Gastrocnemius medialis (tissue), 4 donors: ENCODE measurements at regions not wholly inside any gene's neighbourhood (a gene's known extent, or its start where the extent isn't known, plus 50 kb on each side); places are given as distances from the start of the nearest gene placed in this dataset.

ENCODE experiments used
- ATAC-seq, 2 donors: fragments of 150-250 bp; one replicate each; pipeline ENCODE4 v1.9.1; 2016
- DNase-seq, 2 donors: peaks; one replicate each; pipeline ENCODE4 v3.0.0-alpha.2; 2019
- H3K27ac ChIP-seq, 4 donors: fragments of 200-600 bp; sonication (generic); 1 replicate in 1 of 4; 2 replicates in 3 of 4; pipeline ENCODE4 v1.5.1; 2016 to 2018; ENCODE audit warnings: mild to moderate bottlenecking in 2 of 4, moderate library complexity in 1 of 4
- H3K27me3 ChIP-seq, 3 donors: fragments of 200-600 bp; sonication (generic) in 2 of 3; 1 replicate in 1 of 3; 2 replicates in 2 of 3; pipeline versions ENCODE4 v1.5.1 to v1.6.0; 2016 to 2019; ENCODE audit warnings: mild to moderate bottlenecking in 1 of 3, moderate library complexity in 1 of 3
- H3K36me3 ChIP-seq, 2 donors: fragments of 200-600 bp; sonication (generic) in 1 of 2; one replicate each; pipeline ENCODE4 v1.5.1; 2017 to 2018
- H3K4me1 ChIP-seq, 2 donors: fragments of 200-600 bp; sonication (generic) in 1 of 2; one replicate each; pipeline ENCODE4 v1.5.1; 2016 to 2017; ENCODE audit warnings: mild to moderate bottlenecking in 2 of 2
- H3K4me3 ChIP-seq, 4 donors: fragments of 200-600 bp; sonication (generic) in 3 of 4; 1 replicate in 1 of 4; 2 replicates in 3 of 4; pipeline ENCODE4 v1.5.1; 2016 to 2019; ENCODE audit warnings: mild to moderate bottlenecking in 2 of 4
- H3K9me3 ChIP-seq, 3 donors: fragments of 200-600 bp; sonication (generic) in 2 of 3; 1 replicate in 1 of 3; 2 replicates in 2 of 3; pipeline ENCODE4 v1.5.1; 2016 to 2019
- POLR2A ChIP-seq, 2 donors: fragments of 450-650 bp; IDR thresholded peaks; one replicate each; pipeline ENCODE4 v1.6.1; 2017; ENCODE audit warnings: antibody characterized with exemption in 2 of 2, mild to moderate bottlenecking in 2 of 2, moderate library complexity in 2 of 2
- in situ Hi-C, 4 donors: fragments of 200-750 bp; cut with MboI; loops; one replicate each; pipeline versions ENCODE4 v1.15.0 to v1.8.0; 2017; ENCODE audit warnings: low sequenced_read_pairs in 4 of 4
- intact Hi-C: fragments of 100-400 bp; cut with DNase I; formaldehyde crosslinking; loops from one replicate; pipeline ENCODE4 v1.15.1; 2023; ENCODE audit warnings: low total_unique reads
- TF ChIP-seq, protein P1 (sequence below), 5 experiments: fragments of 450-650 bp in 3 of 5; fragments of 200-600 bp in 2 of 5; sonication (generic) in 2 of 5; IDR thresholded peaks in 4 of 5; conservative IDR thresholded peaks in 1 of 5; 1 replicate in 4 of 5; 2 replicates in 1 of 5; pipeline ENCODE4 v1.5.1; 2016 to 2019; ENCODE audit warnings: antibody characterized with exemption in 5 of 5, mild to moderate bottlenecking in 3 of 5, moderate library complexity in 3 of 5

DNA sequence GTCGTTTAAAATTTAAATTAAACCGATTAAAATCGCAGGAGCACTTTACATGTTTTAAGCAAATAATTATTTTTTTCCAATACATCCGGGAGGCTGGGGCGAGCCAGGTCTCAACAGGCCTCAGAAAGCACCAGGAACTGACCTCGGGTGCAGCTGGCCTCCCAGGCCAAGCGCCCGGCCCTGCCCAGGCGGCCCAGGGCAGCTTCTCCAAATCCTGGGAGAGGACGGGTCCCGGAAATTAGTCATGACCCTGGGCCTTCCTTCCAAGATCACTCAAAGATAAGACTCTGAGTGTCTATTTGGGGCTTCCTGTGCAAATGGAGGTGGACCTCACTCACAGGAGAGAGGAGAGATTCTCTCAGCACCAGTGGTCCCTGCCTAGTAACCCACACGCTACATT is 177.1 kb downstream of the BCL11B start:
- H3K9me3 ChIP-seq: no peaks in the 10 kb centered on the region
- no peaks in the 10 kb centered on the region for H3K27me3 ChIP-seq
- in situ Hi-C loops (no loop called here), intact Hi-C loops (no loop called here)
- H3K4me1 ChIP-seq: no peaks in the 10 kb centered on the region
- H3K36me3 ChIP-seq: no peaks in the 10 kb centered on the region
- ATAC-seq: no peak
- no peak for DNase-seq
- H3K27ac ChIP-seq: no peak overlapping the region
- TF ChIP-seq, protein P1, sequence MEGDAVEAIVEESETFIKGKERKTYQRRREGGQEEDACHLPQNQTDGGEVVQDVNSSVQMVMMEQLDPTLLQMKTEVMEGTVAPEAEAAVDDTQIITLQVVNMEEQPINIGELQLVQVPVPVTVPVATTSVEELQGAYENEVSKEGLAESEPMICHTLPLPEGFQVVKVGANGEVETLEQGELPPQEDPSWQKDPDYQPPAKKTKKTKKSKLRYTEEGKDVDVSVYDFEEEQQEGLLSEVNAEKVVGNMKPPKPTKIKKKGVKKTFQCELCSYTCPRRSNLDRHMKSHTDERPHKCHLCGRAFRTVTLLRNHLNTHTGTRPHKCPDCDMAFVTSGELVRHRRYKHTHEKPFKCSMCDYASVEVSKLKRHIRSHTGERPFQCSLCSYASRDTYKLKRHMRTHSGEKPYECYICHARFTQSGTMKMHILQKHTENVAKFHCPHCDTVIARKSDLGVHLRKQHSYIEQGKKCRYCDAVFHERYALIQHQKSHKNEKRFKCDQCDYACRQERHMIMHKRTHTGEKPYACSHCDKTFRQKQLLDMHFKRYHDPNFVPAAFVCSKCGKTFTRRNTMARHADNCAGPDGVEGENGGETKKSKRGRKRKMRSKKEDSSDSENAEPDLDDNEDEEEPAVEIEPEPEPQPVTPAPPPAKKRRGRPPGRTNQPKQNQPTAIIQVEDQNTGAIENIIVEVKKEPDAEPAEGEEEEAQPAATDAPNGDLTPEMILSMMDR (IDR thresholded peaks at IDR 0.05 in 4 of 5, conservative IDR thresholded peaks at IDR 0.05 in 1 of 5): no peak
- no peak for TF ChIP-seq POLR2A (IDR thresholded peaks at IDR 0.05)
- no peak overlapping the region for H3K4me3 ChIP-seq

DNA sequence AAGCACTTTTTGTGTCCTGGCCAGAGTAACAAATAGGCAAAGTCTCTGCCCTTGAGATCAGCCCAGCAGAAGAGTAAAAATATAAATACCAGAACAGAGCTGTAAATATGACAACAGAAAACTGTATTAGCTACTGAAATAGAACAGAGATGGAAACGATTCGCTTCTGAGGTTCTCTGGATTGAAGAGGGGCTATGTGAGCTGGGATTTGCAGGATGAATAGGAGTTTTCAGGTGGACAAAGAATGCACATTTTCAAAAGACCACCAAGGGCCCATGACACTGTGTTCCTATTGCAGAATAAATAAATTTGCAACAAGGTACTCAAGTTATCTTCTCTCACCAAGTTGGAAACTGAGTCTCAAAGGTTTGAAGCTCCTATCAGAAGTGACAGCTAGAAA is 176.6 kb downstream of the BCL11B start:
- H3K27me3 ChIP-seq: no peaks in the 10 kb centered on the region
- TF ChIP-seq POLR2A (IDR thresholded peaks at IDR 0.05): no peak
- TF ChIP-seq, protein P1 (IDR thresholded peaks at IDR 0.05 in 4 of 5, conservative IDR thresholded peaks at IDR 0.05 in 1 of 5): no peak
- no peaks in the 10 kb centered on the region for H3K9me3 ChIP-seq
- no peak overlapping the region for H3K27ac ChIP-seq
- in situ Hi-C loops: no loop called here
- no peaks in the 10 kb centered on the region for H3K4me1 ChIP-seq
- no peak for DNase-seq
- no peaks in the 10 kb centered on the region for H3K36me3 ChIP-seq
- intact Hi-C loops: no loop called here
- H3K4me3 ChIP-seq: no peak overlapping the region
- no peak for ATAC-seq

DNA sequence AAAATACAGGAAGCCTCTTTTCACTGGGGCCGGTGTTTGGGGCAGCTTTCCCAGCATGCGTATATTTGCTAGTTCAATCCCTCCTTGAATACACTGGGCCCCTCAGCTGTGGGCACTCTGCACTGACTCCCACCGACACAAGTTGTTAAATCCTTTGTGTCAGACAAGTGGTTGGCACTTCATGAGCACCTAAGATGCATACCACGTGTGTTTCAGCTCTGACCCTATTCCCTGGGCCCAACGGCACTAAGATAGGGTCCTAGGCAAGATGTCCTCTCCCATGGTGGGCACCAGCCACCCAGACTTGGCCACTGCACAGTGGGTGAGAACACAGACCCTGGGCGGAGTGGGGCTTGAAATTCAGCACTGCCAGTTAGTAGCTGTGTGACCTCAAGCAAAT is 173.8 kb downstream of the BCL11B start:
- H3K27me3 ChIP-seq: no peaks in the 10 kb centered on the region
- in situ Hi-C loops (no loop called here), intact Hi-C loops (no loop called here)
- no peak overlapping the region for H3K27ac ChIP-seq
- no peaks in the 10 kb centered on the region for H3K9me3 ChIP-seq
- DNase-seq (no peak), ATAC-seq (no peak)
- no peak overlapping the region for H3K4me3 ChIP-seq
- H3K36me3 ChIP-seq: no peaks in the 10 kb centered on the region
- no peaks in the 10 kb centered on the region for H3K4me1 ChIP-seq
- TF ChIP-seq, protein P1 (IDR thresholded peaks at IDR 0.05 in 4 of 5, conservative IDR thresholded peaks at IDR 0.05 in 1 of 5): no peak
- no peak for TF ChIP-seq POLR2A (IDR thresholded peaks at IDR 0.05)

DNA sequence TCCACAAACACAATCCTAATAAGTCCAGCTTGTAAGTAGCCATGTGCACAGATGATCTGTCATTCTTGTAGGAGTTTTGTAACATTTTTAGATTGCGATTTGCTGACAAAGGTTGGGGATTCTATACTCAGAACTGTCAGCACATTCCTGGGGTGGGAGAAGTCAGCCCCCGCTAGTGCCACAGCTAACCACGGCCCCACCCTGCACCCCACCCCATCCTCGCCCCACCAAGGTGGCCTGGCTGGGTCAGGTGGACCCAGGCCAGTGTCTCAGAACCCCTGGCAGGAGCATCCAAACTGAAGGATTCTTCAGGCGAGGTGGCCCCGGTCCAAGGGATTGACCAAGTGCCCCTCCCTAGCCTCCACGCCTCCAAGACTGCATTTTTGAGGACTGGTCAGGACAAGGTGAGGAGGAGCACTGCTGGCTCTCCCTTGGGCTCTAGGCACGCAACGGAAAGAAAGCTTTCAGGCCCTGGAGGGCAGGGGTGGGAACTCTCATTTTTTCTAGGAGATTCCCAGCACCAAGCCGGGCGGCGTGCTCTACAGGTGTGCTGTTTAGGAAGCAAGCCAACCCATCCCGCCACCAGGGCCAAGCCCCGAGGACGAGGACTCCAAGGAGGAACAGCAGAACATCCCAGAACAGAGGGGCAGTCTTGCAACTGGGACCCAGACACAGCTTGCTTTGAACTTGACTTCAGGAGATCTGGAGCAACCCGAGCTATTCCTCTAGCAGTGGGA is 172.8 kb downstream of the BCL11B start:
- no peak for DNase-seq
- in situ Hi-C loops (no loop called here), intact Hi-C loops (no loop called here)
- TF ChIP-seq POLR2A (IDR thresholded peaks at IDR 0.05): no peak
- TF ChIP-seq, protein P1 (IDR thresholded peaks at IDR 0.05 in 4 of 5, conservative IDR thresholded peaks at IDR 0.05 in 1 of 5): no peak
- H3K4me1 ChIP-seq: no peaks in the 10 kb centered on the region
- no peaks in the 10 kb centered on the region for H3K27me3 ChIP-seq
- no peaks in the 10 kb centered on the region for H3K9me3 ChIP-seq
- no peak overlapping the region for H3K27ac ChIP-seq
- no peak for ATAC-seq
- H3K36me3 ChIP-seq: no peaks in the 10 kb centered on the region
- no peak overlapping the region for H3K4me3 ChIP-seq
